IMR-90 (cell line): ENCODE measurements at regions not wholly inside any gene's neighbourhood (a gene's known extent, or its start where the extent isn't known, plus 50 kb on each side); places are given as distances from the start of the nearest gene placed in this dataset.

Experiments
- ATAC-seq: fragments of 200-7000 bp; cut with Tn5 transposase; 2 replicates; pipeline ENCODE4 v1.9.1; 2020; ENCODE audit warnings: low read depth, mild to moderate bottlenecking, moderate library complexity
- BruUV-seq: library from RNA; stranded (reverse); fragments of 400-500 nt; replicated peaks from 2 replicates; lab custom pipeline; 2021; lab: Mats Ljungman, UMichigan
- CTCF ChIA-PET: fragments of 300-600 bp; formaldehyde crosslinking; extraction: SDS; loops from one replicate; lab custom pipeline; 2021; ENCODE audit warnings: antibody characterized with exemption; lab: Yijun Ruan, JAX
- POLR2A ChIA-PET: fragments of 300-600 bp; sonication (Branson Sonifier 250); formaldehyde crosslinking; loops from one replicate; lab custom pipeline; 2022; ENCODE audit warnings: antibody characterized with exemption; ENCODE audit not compliant: unreplicated experiment; lab: Charles Lee
- DNase-seq: peaks from one replicate; pipeline ENCODE4 v3.0.0; 2013
- H2AFZ ChIP-seq: replicated peaks from 2 replicates; pipeline ENCODE3; 2013; ENCODE audit warnings: low read length, mild to moderate bottlenecking; ENCODE audit not compliant: poor library complexity
- H2AK5ac ChIP-seq: 2 replicates; pipeline ENCODE4 v1.6.1; 2013; ENCODE audit warnings: low read depth, low read length, inconsistent platforms
- H2AK9ac ChIP-seq: replicated peaks from 2 replicates; pipeline ENCODE3; 2013; ENCODE audit warnings: mild to moderate bottlenecking, low read depth, low read length, moderate library complexity; ENCODE audit not compliant: poor library complexity
- H2BK120ac ChIP-seq: 2 replicates; pipeline ENCODE4 v1.6.1; 2013; ENCODE audit warnings: low read depth, low read length, inconsistent platforms
- H2BK15ac ChIP-seq: 3 replicates; pipeline ENCODE4 v1.6.1; 2013; ENCODE audit warnings: low read depth, low read length, inconsistent platforms
- H2BK20ac ChIP-seq: 2 replicates; pipeline ENCODE4 v1.6.1; 2013; ENCODE audit warnings: low read depth, mild to moderate bottlenecking, inconsistent platforms, low read length, moderate library complexity
- H2BK5ac ChIP-seq: 2 replicates; pipeline ENCODE4 v1.6.1; 2013; ENCODE audit warnings: mild to moderate bottlenecking, low read depth, low read length, inconsistent platforms; ENCODE audit not compliant: poor library complexity, severe bottlenecking
- H3K14ac ChIP-seq: replicated peaks from 2 replicates; pipeline ENCODE4 v1.6.1; 2013; ENCODE audit warnings: low read depth, low read length, inconsistent platforms
- H3K18ac ChIP-seq: 2 replicates; pipeline ENCODE4 v1.6.1; 2013; ENCODE audit warnings: low read depth, low read length, control low read depth
- H3K23ac ChIP-seq: 2 replicates; pipeline ENCODE4 v1.6.1; 2013; ENCODE audit warnings: low read depth, low read length, inconsistent platforms
- H3K27ac ChIP-seq: 2 replicates; pipeline ENCODE4 v1.5.1; 2013; ENCODE audit warnings: mild to moderate bottlenecking, control low read depth, low read length; ENCODE audit not compliant: insufficient read depth
- H3K27me3 ChIP-seq: 2 replicates; pipeline ENCODE4 v1.6.1; 2013; ENCODE audit warnings: low read length; ENCODE audit not compliant: control insufficient read depth, insufficient read depth
- H3K36me3 ChIP-seq: 2 replicates; pipeline ENCODE4 v1.6.1; 2013; ENCODE audit warnings: low read length, mixed read lengths; ENCODE audit not compliant: control insufficient read depth, insufficient read depth
- H3K4ac ChIP-seq: 2 replicates; pipeline ENCODE4 v1.6.1; 2013; ENCODE audit warnings: low read depth, low read length, inconsistent platforms
- H3K4me1 ChIP-seq: 2 replicates; pipeline ENCODE4 v1.6.1; 2013; ENCODE audit warnings: low read length, mixed read lengths; ENCODE audit not compliant: control insufficient read depth, insufficient read depth
- H3K4me2 ChIP-seq: 2 replicates; pipeline ENCODE4 v1.6.1; 2013; ENCODE audit warnings: low read depth, mild to moderate bottlenecking, control low read depth, low read length, moderate library complexity
- H3K4me3 ChIP-seq: 2 replicates; pipeline ENCODE4 v1.5.1; 2013; ENCODE audit warnings: low read depth, mild to moderate bottlenecking, control low read depth, low read length, moderate library complexity; ENCODE audit not compliant: insufficient read depth
- H3K56ac ChIP-seq: 2 replicates; pipeline ENCODE4 v1.6.1; 2013; ENCODE audit warnings: low read length, inconsistent platforms; ENCODE audit not compliant: insufficient read depth; ENCODE audit errors: extremely low read depth
- H3K79me1 ChIP-seq, 2 experiments: 2 replicates each; pipeline ENCODE4 v1.6.1; 2013; ENCODE audit warnings: low read length in 2 of 2, inconsistent platforms in 1 of 2, low read depth in 1 of 2
- H3K9ac ChIP-seq: 2 replicates; pipeline ENCODE4 v1.6.1; 2013; ENCODE audit warnings: low read depth, low read length, control low read depth
- H3K9me1 ChIP-seq: 2 replicates; pipeline ENCODE4 v1.6.1; 2013; ENCODE audit warnings: low read length, inconsistent platforms; ENCODE audit not compliant: insufficient read depth
- H3K9me3 ChIP-seq: 2 replicates; pipeline ENCODE4 v1.6.1; 2013; ENCODE audit warnings: low read length; ENCODE audit not compliant: control insufficient read depth, insufficient read depth
- H4K20me1 ChIP-seq: 2 replicates; pipeline ENCODE4 v1.6.1; 2013; ENCODE audit warnings: low read length, inconsistent platforms; ENCODE audit not compliant: insufficient read depth
- H4K5ac ChIP-seq: 2 replicates; pipeline ENCODE4 v1.6.1; 2013; ENCODE audit warnings: mild to moderate bottlenecking, low read depth, low read length, control low read depth
- H4K8ac ChIP-seq, 2 experiments: 2 replicates each; pipeline ENCODE4 v1.6.1; 2013; ENCODE audit warnings: low read depth in 2 of 2, low read length in 2 of 2, control low read depth in 1 of 2, inconsistent platforms in 1 of 2
- H4K91ac ChIP-seq: 2 replicates; pipeline ENCODE4 v1.6.1; 2013; ENCODE audit warnings: low read depth, low read length, inconsistent platforms; ENCODE audit not compliant: insufficient read depth
- BHLHE40 ChIP-seq: fragments of 150-350 bp; IDR thresholded peaks from 2 replicates; pipeline ENCODE4 v1.6.1; 2016; ENCODE audit warnings: mild to moderate bottlenecking, low read depth, low read length
- CHD1 ChIP-seq: IDR thresholded peaks from 2 replicates; pipeline ENCODE4 v1.6.1; 2012; ENCODE audit warnings: low read depth, low read length, improper control_type of control experiment
- FOS ChIP-seq: fragments of 150-350 bp; IDR thresholded peaks from 2 replicates; pipeline ENCODE4 v1.6.1; 2016; ENCODE audit warnings: low read depth, low read length
- RAD21 ChIP-seq: IDR thresholded peaks from 2 replicates; pipeline ENCODE4 v1.6.1; 2012; ENCODE audit warnings: low read length, improper control_type of control experiment
- RCOR1 ChIP-seq: IDR thresholded peaks from 2 replicates; pipeline ENCODE4 v1.6.1; 2012; ENCODE audit warnings: mild to moderate bottlenecking, low read length, improper control_type of control experiment; ENCODE audit not compliant: insufficient replicate concordance
- SMC3 ChIP-seq: fragments of 150-350 bp; IDR thresholded peaks from 2 replicates; pipeline ENCODE4 v1.6.1; 2016; ENCODE audit warnings: low read depth, mild to moderate bottlenecking, antibody characterized with exemption, low read length, moderate library complexity
- WGBS, 2 experiments: methylation state at CpG; one replicate each; pipeline versions ENCODE4 v1.1.5 to v1.1.7; 2013; ENCODE audit warnings: missing lambda C conversion rate in 2 of 2; ENCODE audit not compliant: insufficient read length in 1 of 2; ENCODE audit errors: extremely low coverage in 2 of 2; 5-methylcytosine and 5-hydroxymethylcytosine counted together
- dilution Hi-C: fragments of 300-500 bp; cut with HindIII; formaldehyde crosslinking; loops from one replicate; pipeline ENCODE4 v1.14.3; 2018; ENCODE audit warnings: low sequenced_read_pairs; ENCODE audit not compliant: unreplicated experiment
- in situ Hi-C: fragments of 300-500 bp; cut with MboI; formaldehyde crosslinking; loops from 3 replicates; pipeline ENCODE4 v1.14.3; 2019; ENCODE audit warnings: low sequenced_read_pairs, inconsistent platforms, mixed read lengths
- intact Hi-C: fragments of 100-400 bp; cut with micrococcal nuclease; formaldehyde crosslinking; loops from 2 replicates; pipeline ENCODE4 v1.10.0; 2022
- TF ChIP-seq, protein P1 (sequence below): fragments of 150-350 bp; IDR thresholded peaks from 2 replicates; pipeline ENCODE4 v1.6.1; 2016; ENCODE audit warnings: low read depth, mild to moderate bottlenecking, low read length, moderate library complexity, borderline replicate concordance

DNA sequence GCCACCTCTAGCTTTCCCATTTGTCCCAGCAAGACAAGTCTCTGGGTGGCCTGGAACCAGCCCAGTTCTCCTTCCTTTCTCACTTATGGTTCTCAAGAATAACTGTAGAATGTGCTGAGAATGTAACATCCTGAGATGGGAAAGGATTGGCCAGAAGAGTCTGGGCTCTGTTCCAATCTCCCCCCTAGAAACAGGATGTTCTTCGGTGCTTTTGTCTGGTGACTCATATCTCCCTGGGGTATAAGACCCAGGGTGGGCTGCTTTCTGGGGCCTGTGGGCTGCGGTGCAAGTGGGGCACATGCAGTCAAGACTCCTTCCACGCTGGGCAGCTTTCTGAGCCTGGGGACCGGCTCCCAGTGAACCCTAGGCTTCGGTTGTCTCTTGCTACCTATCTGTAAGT, 251.2 kb upstream of the POU3F1 start:
- no peaks in the 10 kb centered on the region for H3K36me3 ChIP-seq
- H3K4me2 ChIP-seq, result no peak overlapping the region
- BruUV-seq, result no TSS peak
- H2BK5ac ChIP-seq, result no peak overlapping the region
- H3K4ac ChIP-seq, result no peak overlapping the region
- no peaks in the 10 kb centered on the region for H3K79me1 ChIP-seq
- no peak overlapping the region for H3K9ac ChIP-seq
- H3K27me3 ChIP-seq, result no peaks in the 10 kb centered on the region
- no peak overlapping the region for H2BK20ac ChIP-seq
- H3K14ac ChIP-seq, result no peak overlapping the region
- CTCF ChIA-PET, result no interaction called here
- H3K4me1 ChIP-seq, result no peaks in the 10 kb centered on the region
- in situ Hi-C loops (no loop called here), intact Hi-C loops (no loop called here), dilution Hi-C loops (no loop called here)
- no peak overlapping the region for H2BK15ac ChIP-seq
- H3K27ac ChIP-seq, result no peak overlapping the region
- H2BK120ac ChIP-seq, result no peak overlapping the region
- POLR2A ChIA-PET, result no interaction called here
- no peak overlapping the region for H4K91ac ChIP-seq
- no peak overlapping the region for H3K23ac ChIP-seq
- H4K8ac ChIP-seq, result no peak overlapping the region
- H2AFZ ChIP-seq, result no peak overlapping the region
- no peak overlapping the region for H3K56ac ChIP-seq
- no peaks in the 10 kb centered on the region for H4K20me1 ChIP-seq
- H4K5ac ChIP-seq, result no peak overlapping the region
- TF ChIP-seq RAD21, result no peak
- TF ChIP-seq, protein P1, sequence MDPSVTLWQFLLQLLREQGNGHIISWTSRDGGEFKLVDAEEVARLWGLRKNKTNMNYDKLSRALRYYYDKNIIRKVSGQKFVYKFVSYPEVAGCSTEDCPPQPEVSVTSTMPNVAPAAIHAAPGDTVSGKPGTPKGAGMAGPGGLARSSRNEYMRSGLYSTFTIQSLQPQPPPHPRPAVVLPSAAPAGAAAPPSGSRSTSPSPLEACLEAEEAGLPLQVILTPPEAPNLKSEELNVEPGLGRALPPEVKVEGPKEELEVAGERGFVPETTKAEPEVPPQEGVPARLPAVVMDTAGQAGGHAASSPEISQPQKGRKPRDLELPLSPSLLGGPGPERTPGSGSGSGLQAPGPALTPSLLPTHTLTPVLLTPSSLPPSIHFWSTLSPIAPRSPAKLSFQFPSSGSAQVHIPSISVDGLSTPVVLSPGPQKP, result no peak
- TF ChIP-seq BHLHE40, result no peak
- TF ChIP-seq SMC3, result no peak
- TF ChIP-seq RCOR1, result no peak
- TF ChIP-seq FOS, result no peak
- no peak for TF ChIP-seq CHD1
- H3K9me1 ChIP-seq, result no peaks in the 10 kb centered on the region
- no peaks in the 10 kb centered on the region for H3K9me3 ChIP-seq
- ATAC-seq, result no peak
- H2AK9ac ChIP-seq, result no peak overlapping the region
- H2AK5ac ChIP-seq, result no peak overlapping the region
- DNase-seq, result no peak
- 40% methylated on average over 1 of the region's 5 CpGs; no CpG with 5 or more reads in 1 of the 2 experiments for WGBS, 2 experiments
- H3K18ac ChIP-seq, result no peak overlapping the region
- H3K4me3 ChIP-seq, result no peak overlapping the region
